ENCODE measurements at regions not wholly inside any gene's neighbourhood (a gene's known extent, or its start where the extent isn't known, plus 50 kb on each side); places are given as distances from the start of the nearest gene placed in this dataset.

GRCh38 chr13:68378294-68378693, 1148.2 kb upstream of the PCDH9 start:
- no peak for DNase-seq (ENCODE audit: low spot score in 2 of 2)
- no peaks in the 10 kb centered on the region for H3K4me1 ChIP-seq
- H3K36me3 ChIP-seq: no peaks in the 10 kb centered on the region
- H3K27me3 ChIP-seq: no peaks in the 10 kb centered on the region
- no peak overlapping the region for H3K27ac ChIP-seq
- TF ChIP-seq EP300 (IDR thresholded peaks at IDR 0.05): no peak
- TF ChIP-seq CTCF (IDR thresholded peaks at IDR 0.05): no peak
- TF ChIP-seq POLR2A (IDR thresholded peaks at IDR 0.05): no peak
- H3K9me3 ChIP-seq: no peaks in the 10 kb centered on the region
- H3K4me3 ChIP-seq: no peak overlapping the region
- WGBS, 2 donors: 63 to 69% methylated on average over 1 of the region's 1 CpG

- DNase-seq (ENCODE audit: low spot score in 2 of 2): no peak
- H3K4me1 ChIP-seq: no peaks in the 10 kb centered on the region
- H3K36me3 ChIP-seq: no peaks in the 10 kb centered on the region
- TF ChIP-seq EP300 (IDR thresholded peaks at IDR 0.05): no peak
- no peak for TF ChIP-seq CTCF (IDR thresholded peaks at IDR 0.05)
- no peak for TF ChIP-seq POLR2A (IDR thresholded peaks at IDR 0.05)
- 62 to 67% methylated on average over 2 of the region's 2 CpGs for WGBS, 2 donors
- H3K9me3 ChIP-seq: no peaks in the 10 kb centered on the region
- H3K27ac ChIP-seq: no peak overlapping the region
- H3K27me3 ChIP-seq: no peaks in the 10 kb centered on the region
- no peak overlapping the region for H3K4me3 ChIP-seq
Observed at GRCh38 chr13:68375004-68375403, 1144.9 kb upstream of the PCDH9 start.

- TF ChIP-seq EP300 (IDR thresholded peaks at IDR 0.05): no peak
- no peak for DNase-seq (ENCODE audit: low spot score in 2 of 2)
- Histone ChIP-seq H3K9me3 (peaks cover 0 to 4% (median 0%) of the 10 kb centered on the region in 4 donors), H3K36me3 (no peaks in the 10 kb centered on the region), H3K27ac (no peak overlapping the region), H3K4me3 (no peak overlapping the region), H3K27me3 (no peaks in the 10 kb centered on the region), H3K4me1 (no peaks in the 10 kb centered on the region)
- WGBS, 2 donors: 60 to 66% methylated on average over 5 of the region's 5 CpGs
Observed at GRCh38 chr13:68369739-68370138, 1139.6 kb upstream of the PCDH9 start.

- Histone ChIP-seq H3K4me1 (no peaks in the 10 kb centered on the region), H3K4me3 (no peak overlapping the region), H3K27ac (no peak overlapping the region), H3K9me3 (peaks cover 0 to 4% (median 0%) of the 10 kb centered on the region in 4 donors), H3K36me3 (no peaks in the 10 kb centered on the region), H3K27me3 (no peaks in the 10 kb centered on the region)
- 41 to 44% methylated on average over 2 of the region's 2 CpGs for WGBS, 2 donors
- TF ChIP-seq CTCF (IDR thresholded peaks at IDR 0.05) (no peak), POLR2A (IDR thresholded peaks at IDR 0.05) (no peak), EP300 (IDR thresholded peaks at IDR 0.05) (no peak)
- DNase-seq (ENCODE audit: low spot score in 2 of 2): no peak
Observed at GRCh38 chr13:68368922-68369321, 1138.8 kb upstream of the PCDH9 start.

GRCh38 chr13:68359105-68359504, 1129.0 kb upstream of the PCDH9 start:
- no peak for TF ChIP-seq EP300 (IDR thresholded peaks at IDR 0.05)
- 73 to 85% methylated on average over 1 of the region's 1 CpG for WGBS, 2 donors
- no peak for DNase-seq (ENCODE audit: low spot score in 2 of 2)
- Histone ChIP-seq H3K4me1 (no peaks in the 10 kb centered on the region), H3K9me3 (no peaks in the 10 kb centered on the region), H3K27me3 (no peaks in the 10 kb centered on the region), H3K27ac (no peak overlapping the region), H3K36me3 (no peaks in the 10 kb centered on the region), H3K4me3 (no peak overlapping the region)

GRCh38 chr13:68358294-68358705, 1128.2 kb upstream of the PCDH9 start:
- TF ChIP-seq CTCF (IDR thresholded peaks at IDR 0.05): no peak
- TF ChIP-seq EP300 (IDR thresholded peaks at IDR 0.05): no peak
- TF ChIP-seq POLR2A (IDR thresholded peaks at IDR 0.05): no peak
- H3K27ac ChIP-seq: no peak overlapping the region
- H3K27me3 ChIP-seq: no peaks in the 10 kb centered on the region
- no peak overlapping the region for H3K4me3 ChIP-seq
- no peaks in the 10 kb centered on the region for H3K9me3 ChIP-seq
- no peak for DNase-seq (ENCODE audit: low spot score in 2 of 2)
- 60 to 67% methylated on average over 2 of the region's 2 CpGs for WGBS, 2 donors
- H3K4me1 ChIP-seq: no peaks in the 10 kb centered on the region
- H3K36me3 ChIP-seq: no peaks in the 10 kb centered on the region
